Neural crest cell (in vitro differentiated cells): ENCODE measurements at regions not wholly inside any gene's neighbourhood (a gene's known extent, or its start where the extent isn't known, plus 50 kb on each side); places are given as distances from the start of the nearest gene placed in this dataset.

Source experiments
- DNase-seq: peaks from one replicate; pipeline ENCODE4 v3.0.0; 2021; ENCODE audit warnings: low read depth, mixed read lengths, low spot score
- H3K27ac Mint-ChIP-seq: one replicate; pipeline ENCODE4 v1.8.0; 2021; ENCODE audit warnings: mild to moderate bottlenecking, mixed read lengths; ENCODE audit not compliant: unreplicated experiment
- H3K27me3 Mint-ChIP-seq: 2 replicates; pipeline ENCODE4 v1.8.0; 2021; ENCODE audit warnings: low read depth, mild to moderate bottlenecking, mixed read lengths
- H3K36me3 Mint-ChIP-seq: 2 replicates; pipeline ENCODE4 v1.8.0; 2021; ENCODE audit warnings: low read depth, mild to moderate bottlenecking, mixed read lengths
- H3K4me1 Mint-ChIP-seq: 2 replicates; pipeline ENCODE4 v1.8.0; 2021; ENCODE audit warnings: mixed read lengths
- H3K4me3 Mint-ChIP-seq: one replicate; pipeline ENCODE4 v1.8.0; 2021; ENCODE audit warnings: mild to moderate bottlenecking, mixed read lengths
- H3K9me3 Mint-ChIP-seq: 2 replicates; pipeline ENCODE4 v1.8.0; 2021; ENCODE audit warnings: mixed read lengths
- CTCF ChIP-seq: fragments of 200-600 bp; sonication (generic); conservative IDR thresholded peaks from 2 replicates; pipeline ENCODE4 v1.5.0; 2021; ENCODE audit warnings: antibody characterized with exemption, mild to moderate bottlenecking

GRCh38 chr13:48148454-48148853 is 53.5 kb upstream of the MED4 start:
- no peak for TF ChIP-seq CTCF
- Mint-ChIP-seq H3K27me3 (no peaks in the 10 kb centered on the region), H3K4me3 (no peak overlapping the region), H3K27ac (no peak overlapping the region), H3K4me1 (no peaks in the 10 kb centered on the region), H3K9me3 (peaks cover 7% of the 10 kb centered on the region), H3K36me3 (no peaks in the 10 kb centered on the region)
- DNase-seq: no peak

GRCh38 chr13:48146636-48147035 is 51.7 kb upstream of the MED4 start:
- no peak for TF ChIP-seq CTCF
- Mint-ChIP-seq H3K36me3 (peaks cover 2% of the 10 kb centered on the region), H3K27ac (no peak overlapping the region), H3K9me3 (peaks cover 10% of the 10 kb centered on the region), H3K4me3 (no peak overlapping the region), H3K4me1 (no peaks in the 10 kb centered on the region), H3K27me3 (no peaks in the 10 kb centered on the region)
- DNase-seq: no peak

- Mint-ChIP-seq H3K27ac (no peak overlapping the region), H3K4me1 (no peaks in the 10 kb centered on the region), H3K9me3 (peaks cover 10% of the 10 kb centered on the region), H3K27me3 (no peaks in the 10 kb centered on the region), H3K36me3 (peaks cover 2% of the 10 kb centered on the region), H3K4me3 (no peak overlapping the region)
- no peak for DNase-seq
- TF ChIP-seq CTCF: no peak
Measured at GRCh38 chr13:48146122-48146521, 51.2 kb upstream of the MED4 start.
